ENCODE measurements at regions not wholly inside any gene's neighbourhood (a gene's known extent, or its start where the extent isn't known, plus 50 kb on each side); places are given as distances from the start of the nearest gene placed in this dataset.

DNA sequence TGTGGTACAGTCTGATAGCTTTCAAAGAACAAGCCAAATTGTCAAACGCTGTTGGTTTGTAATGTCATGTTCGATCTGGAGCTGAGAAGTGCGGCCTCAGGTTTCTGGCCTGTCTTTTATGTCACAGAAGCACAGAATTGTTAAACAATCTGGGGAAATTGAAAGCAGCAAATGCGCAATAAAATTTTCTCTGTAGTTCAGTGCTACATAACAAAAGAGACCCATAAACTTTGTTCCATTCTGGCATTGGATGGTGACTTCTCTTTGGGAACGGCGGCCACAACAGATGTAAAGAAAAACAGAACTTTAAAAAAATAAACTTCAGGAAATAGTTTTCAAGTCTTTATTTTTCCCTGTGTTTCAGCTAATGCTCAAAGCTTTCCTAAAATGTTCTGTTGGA lies 106.9 kb downstream of the PRL start:
- TF ChIP-seq, protein P1, sequence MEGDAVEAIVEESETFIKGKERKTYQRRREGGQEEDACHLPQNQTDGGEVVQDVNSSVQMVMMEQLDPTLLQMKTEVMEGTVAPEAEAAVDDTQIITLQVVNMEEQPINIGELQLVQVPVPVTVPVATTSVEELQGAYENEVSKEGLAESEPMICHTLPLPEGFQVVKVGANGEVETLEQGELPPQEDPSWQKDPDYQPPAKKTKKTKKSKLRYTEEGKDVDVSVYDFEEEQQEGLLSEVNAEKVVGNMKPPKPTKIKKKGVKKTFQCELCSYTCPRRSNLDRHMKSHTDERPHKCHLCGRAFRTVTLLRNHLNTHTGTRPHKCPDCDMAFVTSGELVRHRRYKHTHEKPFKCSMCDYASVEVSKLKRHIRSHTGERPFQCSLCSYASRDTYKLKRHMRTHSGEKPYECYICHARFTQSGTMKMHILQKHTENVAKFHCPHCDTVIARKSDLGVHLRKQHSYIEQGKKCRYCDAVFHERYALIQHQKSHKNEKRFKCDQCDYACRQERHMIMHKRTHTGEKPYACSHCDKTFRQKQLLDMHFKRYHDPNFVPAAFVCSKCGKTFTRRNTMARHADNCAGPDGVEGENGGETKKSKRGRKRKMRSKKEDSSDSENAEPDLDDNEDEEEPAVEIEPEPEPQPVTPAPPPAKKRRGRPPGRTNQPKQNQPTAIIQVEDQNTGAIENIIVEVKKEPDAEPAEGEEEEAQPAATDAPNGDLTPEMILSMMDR (optimal IDR thresholded peaks at IDR 0.05 in 1 of 3, IDR thresholded peaks at IDR 0.05 in 1 of 3, conservative IDR thresholded peaks at IDR 0.05 in 1 of 3; ENCODE audit: extremely low read depth in 1 of 3, insufficient read depth in 2 of 3, low read length in 3 of 3): no peak
- TF ChIP-seq EZH2 (IDR thresholded peaks at IDR 0.05; ENCODE audit: low read length): no peak

Measured in keratinocyte (primary cell).